Smooth muscle cell (in vitro differentiated cells): ENCODE measurements at regions not wholly inside any gene's neighbourhood (a gene's known extent, or its start where the extent isn't known, plus 50 kb on each side); places are given as distances from the start of the nearest gene placed in this dataset.

ENCODE experiments used
- DNase-seq: peaks from one replicate; lab custom pipeline; 2025; ENCODE audit not compliant: unreplicated experiment; lab: John Stamatoyannopoulos, UW
- H2AFZ ChIP-seq: fragments of 200-600 bp; sonication (generic); 2 replicates; pipeline ENCODE4 v1.6.0; 2016; ENCODE audit warnings: antibody characterized with exemption, low read depth, mild to moderate bottlenecking
- H3F3A ChIP-seq: fragments of 200-600 bp; sonication (generic); 2 replicates; pipeline ENCODE4 v1.6.0; 2017; ENCODE audit warnings: antibody characterized with exemption, low read depth
- H3K27ac ChIP-seq: fragments of 200-600 bp; sonication (generic); 2 replicates; pipeline ENCODE4 v1.5.1; 2016; ENCODE audit warnings: low read depth, mild to moderate bottlenecking
- H3K27me3 ChIP-seq: fragments of 200-600 bp; sonication (generic); 2 replicates; pipeline ENCODE4 v1.6.1; 2016; ENCODE audit warnings: low read depth, mild to moderate bottlenecking
- H3K36me3 ChIP-seq: fragments of 200-600 bp; sonication (generic); 2 replicates; pipeline ENCODE4 v1.5.1; 2016; ENCODE audit warnings: low read depth
- H3K4me1 ChIP-seq: fragments of 200-600 bp; sonication (generic); 2 replicates; pipeline ENCODE4 v1.5.1; 2016; ENCODE audit warnings: low read depth
- H3K4me2 ChIP-seq: fragments of 200-600 bp; sonication (generic); 2 replicates; pipeline ENCODE4 v1.6.0; 2016; ENCODE audit warnings: mild to moderate bottlenecking
- H3K4me3 ChIP-seq: fragments of 200-600 bp; sonication (generic); 2 replicates; pipeline ENCODE4 v1.5.1; 2016; ENCODE audit warnings: mild to moderate bottlenecking
- H3K79me2 ChIP-seq: fragments of 200-600 bp; sonication (generic); 2 replicates; pipeline ENCODE4 v1.6.0; 2016; ENCODE audit warnings: low read depth, mild to moderate bottlenecking
- H3K9ac ChIP-seq: fragments of 200-600 bp; sonication (generic); 2 replicates; pipeline ENCODE4 v1.6.0; 2016; ENCODE audit warnings: low read depth
- H3K9me3 ChIP-seq: fragments of 200-600 bp; sonication (generic); replicated peaks from 2 replicates; pipeline ENCODE4 v1.5.1; 2016; ENCODE audit warnings: low read depth
- H4K20me1 ChIP-seq: fragments of 200-600 bp; sonication (generic); 2 replicates; pipeline ENCODE4 v1.6.0; 2016; ENCODE audit warnings: low read depth
- WGBS: methylation state at CpG from one replicate; pipeline ENCODE4 v1.1.7; 2016; ENCODE audit warnings: low lambda C conversion rate; 5-methylcytosine and 5-hydroxymethylcytosine counted together
- TF ChIP-seq, protein P1 (sequence below): fragments of 200-600 bp; sonication (generic); IDR thresholded peaks from 2 replicates; pipeline ENCODE4 v1.5.1; 2017; ENCODE audit warnings: borderline replicate concordance, mild to moderate bottlenecking, antibody characterized with exemption; ENCODE audit not compliant: insufficient read depth, poor library complexity, severe bottlenecking

DNA sequence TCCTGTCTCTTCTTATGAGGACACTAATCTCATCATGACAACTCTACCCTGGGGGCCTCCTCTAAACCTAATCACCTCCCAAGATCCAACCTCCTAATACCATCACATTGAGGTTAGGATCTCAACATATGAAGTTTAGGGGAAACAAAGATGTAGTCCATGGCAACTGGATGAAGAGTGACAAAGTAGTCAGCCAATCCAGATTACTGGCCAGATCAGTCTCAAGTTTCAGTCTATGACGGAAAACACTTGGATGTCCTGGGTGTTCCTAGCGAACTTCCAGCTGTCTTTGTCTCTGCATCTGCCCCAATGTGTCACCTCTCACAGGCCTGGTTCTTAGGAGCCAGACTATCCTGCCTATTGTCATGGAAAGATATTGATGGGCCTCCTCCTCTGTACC lies 630.8 kb downstream of the AACS start:
- Histone ChIP-seq H2AFZ (no peak overlapping the region), H3K9ac (no peak overlapping the region), H4K20me1 (no peaks in the 10 kb centered on the region), H3K36me3 (no peaks in the 10 kb centered on the region), H3F3A (no peaks in the 10 kb centered on the region), H3K27me3 (peaks cover 6% of the 10 kb centered on the region), H3K79me2 (no peaks in the 10 kb centered on the region), H3K9me3 (no peaks in the 10 kb centered on the region), H3K4me1 (no peaks in the 10 kb centered on the region), H3K4me2 (no peak overlapping the region), H3K27ac (no peak overlapping the region), H3K4me3 (no peak overlapping the region)
- 56% methylated on average over 2 of the region's 2 CpGs for WGBS
- no peak for DNase-seq
- TF ChIP-seq, protein P1, sequence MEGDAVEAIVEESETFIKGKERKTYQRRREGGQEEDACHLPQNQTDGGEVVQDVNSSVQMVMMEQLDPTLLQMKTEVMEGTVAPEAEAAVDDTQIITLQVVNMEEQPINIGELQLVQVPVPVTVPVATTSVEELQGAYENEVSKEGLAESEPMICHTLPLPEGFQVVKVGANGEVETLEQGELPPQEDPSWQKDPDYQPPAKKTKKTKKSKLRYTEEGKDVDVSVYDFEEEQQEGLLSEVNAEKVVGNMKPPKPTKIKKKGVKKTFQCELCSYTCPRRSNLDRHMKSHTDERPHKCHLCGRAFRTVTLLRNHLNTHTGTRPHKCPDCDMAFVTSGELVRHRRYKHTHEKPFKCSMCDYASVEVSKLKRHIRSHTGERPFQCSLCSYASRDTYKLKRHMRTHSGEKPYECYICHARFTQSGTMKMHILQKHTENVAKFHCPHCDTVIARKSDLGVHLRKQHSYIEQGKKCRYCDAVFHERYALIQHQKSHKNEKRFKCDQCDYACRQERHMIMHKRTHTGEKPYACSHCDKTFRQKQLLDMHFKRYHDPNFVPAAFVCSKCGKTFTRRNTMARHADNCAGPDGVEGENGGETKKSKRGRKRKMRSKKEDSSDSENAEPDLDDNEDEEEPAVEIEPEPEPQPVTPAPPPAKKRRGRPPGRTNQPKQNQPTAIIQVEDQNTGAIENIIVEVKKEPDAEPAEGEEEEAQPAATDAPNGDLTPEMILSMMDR: no peak

DNA sequence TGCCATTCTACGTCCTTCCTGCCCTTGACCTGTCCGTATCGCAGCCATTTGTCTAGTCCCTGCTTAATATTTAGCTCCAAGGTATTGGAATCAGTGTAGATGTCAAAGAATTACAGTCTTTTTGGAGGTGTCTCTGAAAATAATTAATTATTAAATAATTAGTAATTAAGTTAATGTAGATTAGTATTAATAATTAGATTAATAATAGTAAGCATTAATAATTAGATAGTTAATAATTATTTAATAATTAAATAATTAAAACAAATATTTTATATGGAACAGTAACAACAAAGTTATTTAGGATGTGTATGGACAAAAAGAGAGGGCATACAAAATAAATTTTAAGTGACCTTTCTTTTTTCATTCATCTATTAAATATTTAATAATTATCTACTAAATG lies 639.6 kb downstream of the AACS start:
- H3K4me3 ChIP-seq: no peak overlapping the region
- H3K27me3 ChIP-seq: no peaks in the 10 kb centered on the region
- no peak overlapping the region for H3K9ac ChIP-seq
- DNase-seq: no peak
- no peaks in the 10 kb centered on the region for H3K36me3 ChIP-seq
- H3K9me3 ChIP-seq: no peaks in the 10 kb centered on the region
- 85% methylated on average over 3 of the region's 3 CpGs for WGBS
- no peak overlapping the region for H3K4me2 ChIP-seq
- TF ChIP-seq, protein P1: no peak
- H3K79me2 ChIP-seq: no peaks in the 10 kb centered on the region
- no peak overlapping the region for H3K27ac ChIP-seq
- H2AFZ ChIP-seq: no peak overlapping the region
- no peaks in the 10 kb centered on the region for H3K4me1 ChIP-seq
- no peaks in the 10 kb centered on the region for H4K20me1 ChIP-seq
- no peaks in the 10 kb centered on the region for H3F3A ChIP-seq

DNA sequence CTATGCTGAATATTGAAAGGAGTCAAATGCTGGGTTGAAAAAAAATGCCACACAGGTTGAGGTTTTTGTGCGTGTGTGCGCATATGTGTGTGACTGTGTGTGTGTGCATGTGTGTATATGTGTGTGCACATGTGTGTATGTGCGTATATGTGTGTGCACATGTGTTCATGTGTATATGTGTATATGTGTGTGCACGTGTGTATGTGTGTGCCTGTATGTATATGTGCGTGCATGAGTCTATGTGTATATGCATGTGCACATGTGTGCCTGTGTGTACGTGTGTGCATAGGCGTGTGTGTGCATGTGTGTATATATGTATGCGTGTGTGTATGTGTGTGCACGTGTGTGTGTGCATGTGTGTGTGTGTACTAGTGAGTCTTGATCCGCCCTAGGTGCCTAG lies 655.7 kb downstream of the AACS start:
- Histone ChIP-seq H3K36me3 (no peaks in the 10 kb centered on the region), H3K9me3 (no peaks in the 10 kb centered on the region), H3K4me2 (no peak overlapping the region), H3K4me1 (no peaks in the 10 kb centered on the region), H3K79me2 (no peaks in the 10 kb centered on the region), H3K27me3 (no peaks in the 10 kb centered on the region), H3K4me3 (no peak overlapping the region), H4K20me1 (no peaks in the 10 kb centered on the region), H3F3A (no peaks in the 10 kb centered on the region), H3K27ac (no peak overlapping the region), H3K9ac (no peak overlapping the region), H2AFZ (no peak overlapping the region)
- DNase-seq: no peak
- TF ChIP-seq, protein P1: no peak
- 75% methylated on average over 10 of the region's 10 CpGs for WGBS

DNA sequence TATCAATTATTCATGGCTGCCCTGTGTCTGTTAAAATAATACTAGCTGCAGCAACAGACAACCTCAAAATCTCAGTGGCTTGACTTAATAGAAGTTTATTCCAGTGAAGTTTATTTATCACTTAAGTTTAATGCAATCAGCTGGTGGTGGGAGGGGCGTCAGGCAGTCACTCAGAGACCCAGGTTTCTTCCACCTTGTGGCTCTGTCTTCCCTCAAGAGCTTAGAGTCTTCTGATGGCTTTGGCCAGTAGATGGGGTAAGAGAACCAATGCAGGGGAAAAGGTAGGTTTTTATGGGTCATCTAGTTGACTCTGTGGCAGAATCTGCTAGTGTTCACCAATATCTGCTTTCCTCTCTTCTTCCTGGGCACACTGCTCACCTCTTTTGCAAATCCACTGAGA lies 668.9 kb downstream of the AACS start:
- Histone ChIP-seq H3K4me1 (no peaks in the 10 kb centered on the region), H3K79me2 (no peaks in the 10 kb centered on the region), H3K27ac (no peak overlapping the region), H3K36me3 (no peaks in the 10 kb centered on the region), H2AFZ (no peak overlapping the region), H3F3A (no peaks in the 10 kb centered on the region), H4K20me1 (no peaks in the 10 kb centered on the region), H3K9ac (no peak overlapping the region), H3K9me3 (no peaks in the 10 kb centered on the region), H3K4me3 (no peak overlapping the region), H3K27me3 (no peaks in the 10 kb centered on the region), H3K4me2 (no peak overlapping the region)
- WGBS: 70% methylated on average over 1 of the region's 1 CpG
- DNase-seq: no peak
- TF ChIP-seq, protein P1: no peak
